ENCODE measurements at regions not wholly inside any gene's neighbourhood (a gene's known extent, or its start where the extent isn't known, plus 50 kb on each side); places are given as distances from the start of the nearest gene placed in this dataset.

- TF ChIP-seq CTCF (conservative IDR thresholded peaks at IDR 0.05 in 1 of 2, IDR thresholded peaks at IDR 0.05 in 1 of 2; ENCODE audit: extremely low read depth in 1 of 2, insufficient read depth in 1 of 2, low read depth in 1 of 2, low read length in 2 of 2) (no peak), EZH2 (IDR thresholded peaks at IDR 0.05; ENCODE audit: borderline replicate concordance, low read length) (no peak)
These were observed 54.8 kb downstream of the OTUD1 start for GRCh38 chr10:23493711-23494110.

Data from mammary epithelial cell (primary cell).